ACC112 (cell line): ENCODE measurements at regions not wholly inside any gene's neighbourhood (a gene's known extent, or its start where the extent isn't known, plus 50 kb on each side); places are given as distances from the start of the nearest gene placed in this dataset.
"Not testable (repeated sequence)": the region's sequence is repeated elsewhere in the genome, so short reads cannot be mapped to it uniquely, and the experiment has no call there.

ENCODE experiments used
- H2AFZ ChIP-seq: fragments of 200-600 bp; sonication (generic); one replicate; pipeline ENCODE4 v1.6.0; 2017; ENCODE audit warnings: antibody characterized with exemption, low read length; ENCODE audit not compliant: unreplicated experiment
- H3K27ac ChIP-seq: fragments of 200-600 bp; sonication (generic); 2 replicates; pipeline ENCODE4 v1.5.1; 2014; ENCODE audit warnings: low read depth, mild to moderate bottlenecking, antibody characterized with exemption, low read length, moderate library complexity
- H3K27me3 ChIP-seq: fragments of 200-600 bp; sonication (generic); 2 replicates; pipeline ENCODE4 v1.6.1; 2014; ENCODE audit warnings: mild to moderate bottlenecking, antibody characterized with exemption, low read length, moderate library complexity, mixed read lengths; ENCODE audit not compliant: insufficient read depth
- H3K36me3 ChIP-seq: fragments of 200-600 bp; sonication (generic); 2 replicates; pipeline ENCODE4 v1.6.1; 2016; ENCODE audit warnings: mild to moderate bottlenecking, antibody characterized with exemption, low read length, moderate library complexity, mixed read lengths; ENCODE audit not compliant: insufficient read depth
- H3K4me1 ChIP-seq: fragments of 200-600 bp; sonication (generic); one replicate; pipeline ENCODE4 v1.6.1; 2016; ENCODE audit warnings: low read length, mixed read lengths; ENCODE audit not compliant: insufficient read depth, unreplicated experiment, control insufficient read depth
- H3K4me3 ChIP-seq: fragments of 200-600 bp; sonication (generic); 2 replicates; pipeline ENCODE4 v1.5.1; 2014; ENCODE audit warnings: mild to moderate bottlenecking, low read depth, low read length
- H3K79me2 ChIP-seq: fragments of 200-600 bp; sonication (generic); one replicate; pipeline ENCODE4 v1.6.0; 2016; ENCODE audit warnings: low read length; ENCODE audit not compliant: control insufficient read depth, unreplicated experiment, insufficient read depth

DNA sequence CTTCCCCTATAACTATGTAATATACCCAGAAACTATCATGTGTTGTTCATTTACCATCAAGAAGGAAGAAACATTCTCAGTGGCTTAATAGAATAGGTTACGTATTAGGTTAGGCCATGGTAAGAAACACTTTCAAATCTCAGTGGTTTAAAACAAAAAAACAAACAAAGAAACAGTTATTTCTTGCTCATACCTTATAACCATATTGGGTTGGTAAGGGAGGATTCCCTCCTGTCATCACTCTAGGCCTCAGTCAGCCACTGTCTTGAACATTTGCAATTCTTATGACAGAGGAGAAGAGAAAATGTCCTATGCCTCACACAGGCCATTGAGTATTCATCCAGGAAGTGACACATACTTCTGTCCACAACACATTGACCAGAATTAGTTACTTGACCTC is 727.7 kb upstream of the NECTIN3 start:
- Histone ChIP-seq H3K27ac (no peak overlapping the region), H2AFZ (peak overlapping the region; percentile 31), H3K4me1 (peaks cover 20% of the 10 kb centered on the region), H3K4me3 (no peak overlapping the region), H3K36me3 (no peaks in the 10 kb centered on the region), H3K27me3 (no peaks in the 10 kb centered on the region), H3K79me2 (no peaks in the 10 kb centered on the region)

GRCh38 chr3:110344487-110344886 is 727.1 kb upstream of the NECTIN3 start:
- H3K79me2 ChIP-seq = no peaks in the 10 kb centered on the region
- H3K36me3 ChIP-seq = no peaks in the 10 kb centered on the region
- no peak overlapping the region for H3K27ac ChIP-seq
- H3K4me1 ChIP-seq = peaks cover 20% of the 10 kb centered on the region
- no peak overlapping the region for H3K4me3 ChIP-seq
- H2AFZ ChIP-seq = peak overlapping the region; percentile 31
- H3K27me3 ChIP-seq = no peaks in the 10 kb centered on the region

DNA sequence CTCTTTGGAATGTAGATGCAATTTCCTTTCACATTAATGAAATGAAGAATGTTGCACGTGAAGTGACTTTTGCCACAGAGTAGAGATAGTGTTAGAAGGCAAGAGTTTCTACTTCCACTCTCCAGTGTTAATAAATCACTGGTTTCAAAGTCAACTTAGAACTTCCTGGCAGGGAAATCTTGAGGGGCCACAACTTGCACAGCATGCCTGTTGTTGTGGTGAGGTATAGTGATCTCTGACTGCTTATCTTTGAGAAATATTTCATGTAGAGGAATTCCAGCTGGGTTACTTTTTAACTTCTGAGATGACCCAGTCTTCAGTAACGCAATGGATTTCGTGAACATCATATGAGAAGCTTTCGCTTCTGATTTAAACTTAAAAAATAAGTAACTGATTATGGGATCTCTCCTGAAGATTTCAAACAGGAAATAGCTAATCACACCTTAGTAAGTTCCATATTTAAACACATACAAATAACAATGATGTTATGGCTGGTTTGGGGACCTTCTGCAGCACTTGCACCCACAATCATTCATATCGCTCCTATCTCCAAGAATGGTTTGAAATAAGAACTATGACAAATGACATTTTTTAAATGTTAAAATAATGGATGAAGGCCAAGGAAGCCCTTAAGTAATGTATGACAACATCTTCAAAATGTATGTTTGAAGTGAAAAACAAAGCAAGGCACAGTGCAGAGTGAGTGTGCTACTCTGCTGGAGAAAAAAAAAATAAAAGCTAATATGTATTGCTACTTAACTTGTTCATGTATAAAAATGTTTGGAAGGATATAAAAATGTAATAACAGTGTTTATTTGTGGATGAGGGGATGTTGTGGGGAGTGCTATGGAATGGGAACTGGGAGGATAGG is 726.5 kb upstream of the NECTIN3 start:
- Histone ChIP-seq H3K4me1 (peaks cover 20% of the 10 kb centered on the region), H3K4me3 (no peak overlapping the region), H3K36me3 (no peaks in the 10 kb centered on the region), H3K79me2 (no peaks in the 10 kb centered on the region), H3K27me3 (no peaks in the 10 kb centered on the region), H3K27ac (no peak overlapping the region), H2AFZ (peak overlapping the region; percentile 31)

DNA sequence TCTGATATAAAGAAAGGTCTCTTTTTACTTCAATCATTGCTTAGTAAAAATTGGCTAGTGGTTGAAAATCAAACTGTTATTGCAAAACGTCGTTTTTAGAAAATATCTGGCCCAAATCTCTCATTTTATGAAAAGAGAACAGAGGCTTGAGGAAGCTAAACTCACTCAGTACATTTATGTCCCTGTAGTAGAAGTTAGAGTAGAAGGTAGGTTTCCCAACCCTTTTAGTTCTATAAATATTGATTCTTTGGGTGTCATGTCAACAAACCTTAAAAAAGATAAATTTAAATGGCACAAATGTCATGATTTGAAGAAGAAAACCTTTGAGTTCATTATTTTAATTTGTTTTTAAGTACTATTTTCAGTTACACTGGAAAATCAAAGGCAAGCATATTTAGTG is 722.3 kb upstream of the NECTIN3 start:
- peaks cover 10% of the 10 kb centered on the region for H3K4me1 ChIP-seq
- no peak overlapping the region for H3K27ac ChIP-seq
- H3K36me3 ChIP-seq = no peaks in the 10 kb centered on the region
- no peak overlapping the region for H3K4me3 ChIP-seq
- H3K27me3 ChIP-seq = no peaks in the 10 kb centered on the region
- no peak overlapping the region for H2AFZ ChIP-seq
- H3K79me2 ChIP-seq = no peaks in the 10 kb centered on the region

GRCh38 chr3:110352841-110353604 is 718.6 kb upstream of the NECTIN3 start:
- Histone ChIP-seq H3K27ac (no peak overlapping the region), H2AFZ (peak overlapping the region; percentile 43), H3K36me3 (no peaks in the 10 kb centered on the region), H3K79me2 (no peaks in the 10 kb centered on the region), H3K4me3 (no peak overlapping the region), H3K4me1 (peaks cover 7% of the 10 kb centered on the region), H3K27me3 (no peaks in the 10 kb centered on the region)

GRCh38 chr3:110362751-110363150 is 708.9 kb upstream of the NECTIN3 start:
- Histone ChIP-seq H3K27ac (no peak overlapping the region), H3K4me1 (no peaks in the 10 kb centered on the region), H2AFZ (no peak overlapping the region), H3K79me2 (no peaks in the 10 kb centered on the region), H3K27me3 (no peaks in the 10 kb centered on the region), H3K4me3 (no peak overlapping the region), H3K36me3 (no peaks in the 10 kb centered on the region)

GRCh38 chr3:110367289-110367688 is 704.3 kb upstream of the NECTIN3 start:
- H3K27me3 ChIP-seq, H3K27ac ChIP-seq, H2AFZ ChIP-seq, H3K79me2 ChIP-seq, H3K4me1 ChIP-seq, H3K36me3 ChIP-seq, H3K4me3 ChIP-seq: not testable (repeated sequence)

DNA sequence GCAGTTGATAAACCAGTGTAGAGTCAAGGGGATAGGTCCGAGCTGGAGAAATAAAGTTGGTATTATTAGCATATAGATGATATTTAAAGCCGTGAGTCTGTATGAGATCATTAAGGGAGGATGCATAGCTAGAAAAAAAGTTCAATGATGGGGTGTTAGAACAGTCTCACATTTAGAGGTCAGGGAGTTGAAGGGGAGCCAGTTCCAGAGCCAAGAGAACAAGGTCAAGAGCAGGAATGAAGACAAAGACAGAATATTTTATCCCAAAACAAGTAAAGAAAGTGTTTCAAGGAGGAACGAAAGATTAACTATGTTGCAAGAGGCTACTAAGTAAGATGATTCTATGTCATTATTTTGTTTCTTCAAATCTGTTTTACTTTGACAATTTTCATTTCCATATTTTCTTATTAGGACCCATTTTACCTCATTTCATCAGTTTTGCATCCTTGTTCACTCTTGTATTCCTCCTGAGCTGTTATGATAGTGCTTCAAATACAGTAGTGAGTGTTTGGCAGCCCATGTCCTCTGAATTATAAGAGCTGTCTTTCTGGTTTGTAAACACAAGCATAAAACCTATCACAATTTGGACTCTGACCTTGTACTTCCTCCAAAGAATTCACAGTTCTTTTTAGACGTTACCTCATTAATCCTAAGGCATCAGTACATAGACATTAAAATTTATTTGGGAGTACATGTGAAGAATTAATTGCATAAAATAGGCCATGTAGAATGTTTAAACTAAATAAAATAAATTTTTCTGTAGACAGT is 695.7 kb upstream of the NECTIN3 start:
- Histone ChIP-seq H3K4me3 (no peak overlapping the region), H3K36me3 (no peaks in the 10 kb centered on the region), H3K27ac (no peak overlapping the region), H3K27me3 (no peaks in the 10 kb centered on the region), H2AFZ (no peak overlapping the region), H3K4me1 (no peaks in the 10 kb centered on the region), H3K79me2 (no peaks in the 10 kb centered on the region)

DNA sequence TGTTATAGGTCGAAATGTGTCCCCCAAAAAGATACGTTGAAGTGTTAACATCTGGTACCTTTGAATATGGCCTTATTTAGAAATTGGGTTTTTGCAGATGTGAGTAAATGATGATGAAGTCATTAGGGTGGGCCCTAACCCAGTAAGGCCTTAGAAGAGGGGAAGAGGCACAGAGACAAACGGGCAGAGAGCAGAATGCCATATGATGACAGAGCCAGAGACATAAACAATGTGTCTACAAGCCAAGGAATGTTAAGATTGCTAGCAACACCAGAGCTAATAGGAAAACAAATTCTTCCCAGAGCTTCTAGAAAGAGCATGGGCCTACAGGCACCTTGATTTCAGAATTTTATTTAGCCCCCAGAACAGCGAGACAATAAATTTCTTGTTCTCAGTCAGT is 693.1 kb upstream of the NECTIN3 start:
- H3K36me3 ChIP-seq = no peaks in the 10 kb centered on the region
- H3K79me2 ChIP-seq = no peaks in the 10 kb centered on the region
- no peak overlapping the region for H2AFZ ChIP-seq
- peaks cover 15% of the 10 kb centered on the region for H3K4me1 ChIP-seq
- H3K27me3 ChIP-seq = no peaks in the 10 kb centered on the region
- no peak overlapping the region for H3K27ac ChIP-seq
- H3K4me3 ChIP-seq = no peak overlapping the region

GRCh38 chr3:110381992-110382391 is 689.6 kb upstream of the NECTIN3 start:
- H3K4me1 ChIP-seq = peaks cover 37% of the 10 kb centered on the region
- no peak overlapping the region for H3K4me3 ChIP-seq
- no peaks in the 10 kb centered on the region for H3K27me3 ChIP-seq
- H2AFZ ChIP-seq = no peak overlapping the region
- H3K36me3 ChIP-seq = no peaks in the 10 kb centered on the region
- no peaks in the 10 kb centered on the region for H3K79me2 ChIP-seq
- no peak overlapping the region for H3K27ac ChIP-seq
